ENCODE measurements at regions not wholly inside any gene's neighbourhood (a gene's known extent, or its start where the extent isn't known, plus 50 kb on each side); places are given as distances from the start of the nearest gene placed in this dataset.

DNA sequence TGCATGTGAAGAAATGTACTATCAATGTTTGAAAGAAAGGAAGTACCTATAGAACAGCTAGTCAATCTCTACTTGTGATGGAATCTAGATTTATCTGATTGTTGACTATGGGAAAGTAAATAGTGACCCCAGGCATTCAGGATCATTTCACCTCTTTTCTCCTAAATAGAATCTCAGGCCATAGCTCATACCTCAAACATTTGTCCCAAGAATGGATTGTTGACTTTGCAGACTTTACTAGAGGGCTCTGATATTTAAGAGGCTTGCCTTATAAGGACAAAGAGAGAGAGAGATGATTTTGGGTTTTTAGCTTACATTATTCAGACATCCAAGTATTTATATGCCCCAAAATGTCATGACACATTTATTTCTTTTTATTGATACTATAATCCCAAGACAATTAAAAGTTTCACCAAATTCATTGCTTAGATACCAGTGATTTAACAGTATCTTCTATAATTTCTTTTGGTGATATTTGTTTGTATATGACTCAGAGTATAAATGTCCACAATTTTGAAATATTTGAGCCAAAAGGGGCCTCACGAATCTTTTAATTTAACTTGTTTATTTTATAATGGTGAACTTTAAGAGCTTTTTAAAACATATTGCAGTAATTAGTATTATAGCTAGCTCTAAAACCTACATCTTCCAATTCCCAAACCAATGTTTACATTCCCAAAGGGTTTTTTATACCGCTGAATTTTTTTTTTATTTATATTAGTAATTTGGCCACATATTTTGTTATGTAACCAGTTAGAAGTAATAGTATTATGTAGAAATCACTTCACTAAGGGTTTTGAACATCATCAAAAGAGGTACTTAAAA lies 614.1 kb downstream of the PCDH7 start:
- no peak overlapping the region for H2BK20ac ChIP-seq (ENCODE audit: low read depth, low read length, poor library complexity, severe bottlenecking)
- H3K4ac ChIP-seq (ENCODE audit: low read depth, low read length) = no peak overlapping the region
- H3K9me3 ChIP-seq (ENCODE audit: control insufficient read depth, low read depth, low read length) = no peaks in the 10 kb centered on the region
- H2BK5ac ChIP-seq (ENCODE audit: insufficient read length, low read length) = no peak overlapping the region
- no peak overlapping the region for H2BK15ac ChIP-seq (ENCODE audit: low read depth, low read length)
- H3K79me2 ChIP-seq (ENCODE audit: insufficient read depth, low read length) = no peaks in the 10 kb centered on the region
- no peak overlapping the region for H3K56ac ChIP-seq (ENCODE audit: insufficient read length, low read depth, low read length)
- WGBS (ENCODE audit: extremely low coverage, insufficient read length, low lambda C conversion rate) = no CpG with 5 or more reads among the region's 2 CpGs
- Mint-ChIP-seq H3K4me3 (no peak overlapping the region), H3K36me3 (ENCODE audit: insufficient read depth in 1 of 3, low read depth in 3 of 3) (no peaks in the 10 kb centered on the region), H3K9me3 (peaks cover 0 to 4% of the 10 kb centered on the region in 2 experiments; a peak in 2 of 5 replicates), H3K27ac (no peak overlapping the region), H3K4me1 (peaks cover 10 to 16% of the 10 kb centered on the region in 2 experiments), H3K27me3 (ENCODE audit: low read depth) (no peaks in the 10 kb centered on the region)
- no peak overlapping the region for H2BK12ac ChIP-seq (ENCODE audit: insufficient read length, low read depth, low read length)
- H2AFZ ChIP-seq (ENCODE audit: low read length) = no peak overlapping the region
- DNase-seq = no peak
- no peak overlapping the region for H2BK120ac ChIP-seq (ENCODE audit: low read depth, low read length, poor library complexity, severe bottlenecking)
- no peak overlapping the region for H3K18ac ChIP-seq (ENCODE audit: insufficient read length, low read depth, low read length)
- H3K23ac ChIP-seq (ENCODE audit: insufficient read length, low read depth, low read length) = no peak overlapping the region
- no peak overlapping the region for H3K14ac ChIP-seq (ENCODE audit: insufficient read depth, low read length)
- no peaks in the 10 kb centered on the region for H3K23me2 ChIP-seq (ENCODE audit: insufficient read length, low read depth, low read length, poor library complexity, severe bottlenecking)
- H4K20me1 ChIP-seq (ENCODE audit: control insufficient read depth, insufficient read depth, insufficient read length) = no peaks in the 10 kb centered on the region
- no peak overlapping the region for H3K9ac ChIP-seq (ENCODE audit: extremely low read depth, insufficient read length, low read length)
- H3K4me1 ChIP-seq (ENCODE audit: insufficient read depth, low read length) = no peaks in the 10 kb centered on the region
- H3K27me3 ChIP-seq (ENCODE audit: insufficient read depth, low read length) = no peaks in the 10 kb centered on the region
- H4K91ac ChIP-seq (ENCODE audit: insufficient read length, low read depth, low read length) = no peak overlapping the region
- TF ChIP-seq, protein P1, sequence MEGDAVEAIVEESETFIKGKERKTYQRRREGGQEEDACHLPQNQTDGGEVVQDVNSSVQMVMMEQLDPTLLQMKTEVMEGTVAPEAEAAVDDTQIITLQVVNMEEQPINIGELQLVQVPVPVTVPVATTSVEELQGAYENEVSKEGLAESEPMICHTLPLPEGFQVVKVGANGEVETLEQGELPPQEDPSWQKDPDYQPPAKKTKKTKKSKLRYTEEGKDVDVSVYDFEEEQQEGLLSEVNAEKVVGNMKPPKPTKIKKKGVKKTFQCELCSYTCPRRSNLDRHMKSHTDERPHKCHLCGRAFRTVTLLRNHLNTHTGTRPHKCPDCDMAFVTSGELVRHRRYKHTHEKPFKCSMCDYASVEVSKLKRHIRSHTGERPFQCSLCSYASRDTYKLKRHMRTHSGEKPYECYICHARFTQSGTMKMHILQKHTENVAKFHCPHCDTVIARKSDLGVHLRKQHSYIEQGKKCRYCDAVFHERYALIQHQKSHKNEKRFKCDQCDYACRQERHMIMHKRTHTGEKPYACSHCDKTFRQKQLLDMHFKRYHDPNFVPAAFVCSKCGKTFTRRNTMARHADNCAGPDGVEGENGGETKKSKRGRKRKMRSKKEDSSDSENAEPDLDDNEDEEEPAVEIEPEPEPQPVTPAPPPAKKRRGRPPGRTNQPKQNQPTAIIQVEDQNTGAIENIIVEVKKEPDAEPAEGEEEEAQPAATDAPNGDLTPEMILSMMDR (conservative IDR thresholded peaks at IDR 0.05) = no peak
- H4K5ac ChIP-seq (ENCODE audit: insufficient read length, low read depth, low read length) = no peak overlapping the region
- no peak overlapping the region for H4K8ac ChIP-seq (replicated peaks; ENCODE audit: insufficient read length, low read depth, low read length)
- no peaks in the 10 kb centered on the region for H3K79me1 ChIP-seq (ENCODE audit: insufficient read depth, low read depth, low read length, poor library complexity, severe bottlenecking)
- no peak overlapping the region for H3K4me2 ChIP-seq (ENCODE audit: insufficient read depth, insufficient read length, low read length)
- H3T11ph ChIP-seq (ENCODE audit: low read length) = no peak overlapping the region
- no peak overlapping the region for H2AK5ac ChIP-seq (ENCODE audit: insufficient read length, low read length)
- no peak overlapping the region for H3K27ac ChIP-seq (ENCODE audit: insufficient read length, low read depth, low read length)

All from H9 (cell line).